Colonic mucosa (tissue), 4 donors: ENCODE measurements at regions not wholly inside any gene's neighbourhood (a gene's known extent, or its start where the extent isn't known, plus 50 kb on each side); places are given as distances from the start of the nearest gene placed in this dataset.

Experiments used
- DNase-seq: peaks from one replicate; pipeline ENCODE4 v3.0.0-alpha.2; 2020
- H3K27ac ChIP-seq: fragments of 200-600 bp; one replicate; pipeline ENCODE4 v1.8.0; 2021
- H3K27me3 ChIP-seq: fragments of 200-600 bp; one replicate; pipeline ENCODE4 v1.8.0; 2021
- H3K36me3 ChIP-seq: fragments of 200-600 bp; one replicate; pipeline ENCODE4 v1.8.0; 2021
- H3K4me1 ChIP-seq: fragments of 200-600 bp; one replicate; pipeline ENCODE4 v1.8.0; 2021; ENCODE audit warnings: mild to moderate bottlenecking
- H3K4me3 ChIP-seq: fragments of 200-600 bp; one replicate; pipeline ENCODE4 v1.8.0; 2021
- H3K9ac ChIP-seq, 2 donors: one replicate each; pipeline ENCODE4 v1.7.0; 2013; ENCODE audit warnings: control low read depth in 2 of 2, low read depth in 2 of 2, low read length in 2 of 2
- H3K9me3 ChIP-seq: fragments of 200-600 bp; one replicate; pipeline ENCODE4 v1.8.0; 2021
- intact Hi-C: fragments of 100-400 bp; cut with DNase I; formaldehyde crosslinking; loops from one replicate; pipeline ENCODE4 v1.14.1; 2022
- TF ChIP-seq, protein P1 (sequence below): fragments of 200-600 bp; IDR thresholded peaks from one replicate; pipeline ENCODE4 v1.8.0; 2022; ENCODE audit warnings: antibody characterized with exemption, mild to moderate bottlenecking
- donor health status: healthy.
- donor health status: DM: no; HTN: no; CAD: no.
- donor health status: DM: no; HTN: no; CAD: no.

DNA sequence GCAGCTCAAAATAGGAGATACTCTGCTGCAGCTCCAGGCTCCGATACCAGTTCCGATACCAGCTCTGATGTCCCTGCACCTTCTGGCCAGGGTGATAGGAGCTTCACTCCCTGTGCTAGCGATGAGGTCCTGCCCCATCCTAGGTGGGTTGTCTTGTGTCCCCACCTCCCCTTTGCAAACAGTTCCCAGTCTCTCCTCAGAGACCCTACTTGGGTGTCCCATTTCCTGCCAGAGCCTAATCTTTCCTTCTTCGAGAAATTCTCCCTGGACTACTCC is 62.7 kb upstream of the NANOS1 start:
- Histone ChIP-seq H3K27ac (no peak overlapping the region), H3K36me3 (no peaks in the 10 kb centered on the region), H3K9ac (no peak overlapping the region), H3K4me1 (no peaks in the 10 kb centered on the region), H3K27me3 (no peaks in the 10 kb centered on the region), H3K4me3 (no peak overlapping the region), H3K9me3 (no peaks in the 10 kb centered on the region)
- intact Hi-C loops, result no loop called here
- DNase-seq, result no peak
- TF ChIP-seq, protein P1, sequence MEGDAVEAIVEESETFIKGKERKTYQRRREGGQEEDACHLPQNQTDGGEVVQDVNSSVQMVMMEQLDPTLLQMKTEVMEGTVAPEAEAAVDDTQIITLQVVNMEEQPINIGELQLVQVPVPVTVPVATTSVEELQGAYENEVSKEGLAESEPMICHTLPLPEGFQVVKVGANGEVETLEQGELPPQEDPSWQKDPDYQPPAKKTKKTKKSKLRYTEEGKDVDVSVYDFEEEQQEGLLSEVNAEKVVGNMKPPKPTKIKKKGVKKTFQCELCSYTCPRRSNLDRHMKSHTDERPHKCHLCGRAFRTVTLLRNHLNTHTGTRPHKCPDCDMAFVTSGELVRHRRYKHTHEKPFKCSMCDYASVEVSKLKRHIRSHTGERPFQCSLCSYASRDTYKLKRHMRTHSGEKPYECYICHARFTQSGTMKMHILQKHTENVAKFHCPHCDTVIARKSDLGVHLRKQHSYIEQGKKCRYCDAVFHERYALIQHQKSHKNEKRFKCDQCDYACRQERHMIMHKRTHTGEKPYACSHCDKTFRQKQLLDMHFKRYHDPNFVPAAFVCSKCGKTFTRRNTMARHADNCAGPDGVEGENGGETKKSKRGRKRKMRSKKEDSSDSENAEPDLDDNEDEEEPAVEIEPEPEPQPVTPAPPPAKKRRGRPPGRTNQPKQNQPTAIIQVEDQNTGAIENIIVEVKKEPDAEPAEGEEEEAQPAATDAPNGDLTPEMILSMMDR, result no peak

DNA sequence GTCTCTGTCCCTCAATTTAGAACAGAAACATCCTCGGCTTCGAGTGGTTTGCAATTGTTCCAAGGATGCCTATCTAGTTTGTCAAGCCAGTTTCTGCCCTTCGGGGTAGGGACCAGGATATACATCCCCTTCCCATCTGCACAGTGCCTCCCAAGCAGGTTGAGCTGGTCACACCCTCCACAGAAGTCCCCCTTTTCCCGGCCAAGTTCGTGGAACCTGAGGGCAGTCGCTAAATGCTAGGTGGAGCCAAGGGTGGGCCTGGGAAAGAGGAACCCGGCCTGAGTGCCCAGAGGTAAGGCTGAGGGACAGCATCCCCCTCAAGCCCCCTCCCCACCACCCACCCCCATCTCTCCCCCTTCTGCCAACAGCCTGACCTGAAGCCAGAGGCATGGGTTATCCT is 62.4 kb upstream of the NANOS1 start:
- H3K4me1 ChIP-seq, result no peaks in the 10 kb centered on the region
- H3K36me3 ChIP-seq, result no peaks in the 10 kb centered on the region
- H3K27me3 ChIP-seq, result no peaks in the 10 kb centered on the region
- intact Hi-C loops, result no loop called here
- H3K9ac ChIP-seq, result no peak overlapping the region
- no peaks in the 10 kb centered on the region for H3K9me3 ChIP-seq
- DNase-seq, result no peak
- H3K27ac ChIP-seq, result no peak overlapping the region
- no peak overlapping the region for H3K4me3 ChIP-seq
- TF ChIP-seq, protein P1, result no peak

DNA sequence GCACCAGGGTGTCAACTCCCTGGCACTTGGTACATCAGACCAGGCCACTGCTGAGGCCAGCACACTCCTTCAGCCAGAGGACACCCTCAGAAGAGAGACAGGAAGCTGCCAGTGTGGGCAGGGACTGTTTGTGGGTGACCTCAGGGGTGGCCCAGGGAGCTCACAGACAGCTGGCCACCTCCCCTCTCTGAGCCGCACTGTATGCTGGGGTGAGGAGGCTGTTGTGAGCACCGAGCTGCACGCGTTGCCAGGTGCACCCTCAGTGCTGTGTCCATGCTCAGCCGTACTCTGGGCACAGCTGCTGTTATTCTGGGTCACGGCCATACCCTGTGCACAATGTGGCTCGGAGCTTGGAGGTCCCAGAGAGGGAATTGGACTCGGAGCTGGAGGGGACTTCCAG is 61.5 kb upstream of the NANOS1 start:
- H3K9ac ChIP-seq, result no peak overlapping the region
- H3K9me3 ChIP-seq, result no peaks in the 10 kb centered on the region
- no peak overlapping the region for H3K27ac ChIP-seq
- intact Hi-C loops, result no loop called here
- H3K4me3 ChIP-seq, result no peak overlapping the region
- H3K27me3 ChIP-seq, result no peaks in the 10 kb centered on the region
- TF ChIP-seq, protein P1, result no peak
- no peaks in the 10 kb centered on the region for H3K4me1 ChIP-seq
- no peak for DNase-seq
- no peaks in the 10 kb centered on the region for H3K36me3 ChIP-seq

DNA sequence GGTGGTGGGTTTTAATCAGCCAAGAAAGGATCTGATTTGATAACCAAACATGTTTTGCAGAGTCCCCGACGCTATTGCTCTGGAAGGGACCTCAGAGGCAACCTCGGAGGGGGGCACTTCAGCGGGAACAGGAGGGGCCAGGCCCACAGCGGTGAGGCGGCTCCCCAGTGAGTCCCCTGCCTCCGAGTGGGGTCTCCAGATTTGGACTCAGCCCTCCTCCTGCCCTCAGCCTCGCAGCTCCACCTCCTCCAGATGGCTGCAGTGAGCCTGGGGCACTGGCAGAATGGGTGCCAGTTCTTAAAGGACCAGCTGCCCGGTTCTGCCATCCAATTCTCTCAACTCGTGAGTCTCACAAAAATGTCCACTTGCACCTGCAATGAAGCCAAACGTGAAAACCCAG is 61.0 kb upstream of the NANOS1 start:
- Histone ChIP-seq H3K4me3 (no peak overlapping the region), H3K9ac (no peak overlapping the region), H3K36me3 (no peaks in the 10 kb centered on the region), H3K27ac (no peak overlapping the region), H3K27me3 (no peaks in the 10 kb centered on the region), H3K4me1 (no peaks in the 10 kb centered on the region), H3K9me3 (no peaks in the 10 kb centered on the region)
- TF ChIP-seq, protein P1, result no peak
- no peak for DNase-seq
- intact Hi-C loops, result no loop called here

DNA sequence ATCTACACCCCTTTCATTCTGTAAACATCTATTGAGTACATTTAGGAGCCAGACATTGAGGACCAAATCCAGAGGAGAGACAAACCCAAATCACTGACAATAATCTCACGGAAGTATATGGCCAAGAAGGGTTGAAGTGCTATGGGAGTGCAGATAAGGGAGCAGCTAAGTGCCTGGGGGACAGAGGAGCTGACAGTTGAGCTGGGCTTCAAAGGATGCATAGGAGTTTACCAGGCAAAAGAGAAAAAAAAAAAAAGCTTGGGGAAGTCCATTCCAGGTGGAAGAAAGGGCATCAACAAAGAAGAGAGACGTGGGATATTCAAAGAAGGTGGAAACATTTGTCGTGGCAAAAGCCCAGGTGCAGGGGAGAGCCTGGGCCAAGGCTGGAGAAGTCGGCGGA is 60.5 kb upstream of the NANOS1 start:
- intact Hi-C loops, result no loop called here
- no peaks in the 10 kb centered on the region for H3K4me1 ChIP-seq
- no peaks in the 10 kb centered on the region for H3K9me3 ChIP-seq
- H3K4me3 ChIP-seq, result no peak overlapping the region
- H3K9ac ChIP-seq, result no peak overlapping the region
- no peaks in the 10 kb centered on the region for H3K36me3 ChIP-seq
- H3K27ac ChIP-seq, result no peak overlapping the region
- DNase-seq, result no peak
- TF ChIP-seq, protein P1, result no peak
- H3K27me3 ChIP-seq, result no peaks in the 10 kb centered on the region

DNA sequence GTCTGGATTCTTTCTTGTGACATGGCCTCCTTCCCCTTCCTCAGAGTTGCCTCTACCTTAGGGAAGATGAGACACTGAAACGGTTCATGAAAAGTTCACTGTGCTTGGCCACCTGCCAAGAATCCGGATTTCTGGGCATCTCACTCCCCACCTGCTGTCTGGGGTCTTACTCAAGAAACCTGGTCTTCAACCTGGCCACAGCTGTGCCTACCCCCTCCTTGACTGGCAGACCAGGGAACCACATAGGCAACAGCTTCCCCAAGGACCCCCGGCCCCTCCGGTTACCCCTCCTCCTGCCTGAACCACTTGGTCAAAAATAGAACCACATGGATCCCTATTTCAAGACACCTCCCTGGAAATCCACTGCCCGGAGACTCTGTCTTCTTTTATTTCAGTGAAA is 58.7 kb upstream of the NANOS1 start:
- Histone ChIP-seq H3K9ac (no peak overlapping the region), H3K36me3 (no peaks in the 10 kb centered on the region), H3K4me3 (no peak overlapping the region), H3K27ac (no peak overlapping the region), H3K9me3 (no peaks in the 10 kb centered on the region), H3K4me1 (no peaks in the 10 kb centered on the region), H3K27me3 (no peaks in the 10 kb centered on the region)
- no peak for DNase-seq
- TF ChIP-seq, protein P1, result no peak
- intact Hi-C loops, result no loop called here
